GM18861 (cell line): ENCODE measurements at regions not wholly inside any gene's neighbourhood (a gene's known extent, or its start where the extent isn't known, plus 50 kb on each side); places are given as distances from the start of the nearest gene placed in this dataset.

Experiments used
- ATAC-seq: cut with Tn5 transposase; IDR thresholded peaks from one replicate; pipeline ENCODE4 v1.9.1; 2021; ENCODE audit not compliant: unreplicated experiment

GRCh38 chr9:86796666-86797065 is 150.6 kb downstream of the GAS1 start:
- no peak for ATAC-seq

GRCh38 chr9:86795823-86796553 is 151.3 kb downstream of the GAS1 start:
- ATAC-seq, result no peak

- ATAC-seq, result no peak
Measured at GRCh38 chr9:86795047-86795442, 152.3 kb downstream of the GAS1 start.

- no peak for ATAC-seq
Measured at GRCh38 chr9:86794391-86795046, 152.8 kb downstream of the GAS1 start.

- ATAC-seq, result no peak
Measured at GRCh38 chr9:86792136-86792535, 155.2 kb downstream of the GAS1 start.

- no peak for ATAC-seq
Measured at GRCh38 chr9:86790805-86791204, 156.5 kb downstream of the GAS1 start.

- no peak for ATAC-seq
Measured at GRCh38 chr9:86788456-86788855, 158.8 kb downstream of the GAS1 start.

- no peak for ATAC-seq
Measured at GRCh38 chr9:86783884-86784283, 163.4 kb downstream of the GAS1 start.

- no peak for ATAC-seq
Measured at GRCh38 chr9:86782831-86783230, 164.5 kb downstream of the GAS1 start.

GRCh38 chr9:86778761-86779160 is 168.5 kb downstream of the GAS1 start:
- no peak for ATAC-seq

GRCh38 chr9:86775718-86776117 is 171.6 kb downstream of the GAS1 start:
- ATAC-seq, result no peak

- no peak for ATAC-seq
Measured at GRCh38 chr9:86774116-86774515, 173.2 kb downstream of the GAS1 start.

- no peak for ATAC-seq
Measured at GRCh38 chr9:86773422-86773945, 173.8 kb downstream of the GAS1 start.

- ATAC-seq, result no peak
Measured at GRCh38 chr9:86772635-86772993, 174.7 kb downstream of the GAS1 start.

- no peak for ATAC-seq
Measured at GRCh38 chr9:86771941-86772634, 175.2 kb downstream of the GAS1 start.

GRCh38 chr9:86771420-86771819 is 175.9 kb downstream of the GAS1 start:
- ATAC-seq, result no peak

- no peak for ATAC-seq
Measured at GRCh38 chr9:86768709-86769108, 178.6 kb downstream of the GAS1 start.

GRCh38 chr9:86768020-86768419 is 179.3 kb downstream of the GAS1 start:
- no peak for ATAC-seq

GRCh38 chr9:86767373-86767772 is 179.9 kb downstream of the GAS1 start:
- no peak for ATAC-seq

GRCh38 chr9:86766912-86767311 is 180.4 kb downstream of the GAS1 start:
- no peak for ATAC-seq

GRCh38 chr9:86766511-86766910 is 180.8 kb downstream of the GAS1 start:
- no peak for ATAC-seq
